ENCODE measurements at regions not wholly inside any gene's neighbourhood (a gene's known extent, or its start where the extent isn't known, plus 50 kb on each side); places are given as distances from the start of the nearest gene placed in this dataset.

- Histone ChIP-seq H3K4me1 (ENCODE audit: insufficient read depth, poor library complexity, severe bottlenecking) (peaks cover 6% of the 10 kb centered on the region), H3K4me3 (ENCODE audit: severe bottlenecking) (no peak overlapping the region), H3K36me3 (ENCODE audit: low read depth) (no peaks in the 10 kb centered on the region), H3K27me3 (ENCODE audit: insufficient read depth, poor library complexity, severe bottlenecking) (no peaks in the 10 kb centered on the region), H3K27ac (ENCODE audit: poor library complexity, severe bottlenecking) (peak overlapping the region; percentile 10), H3K9me3 (ENCODE audit: severe bottlenecking) (peaks cover 6% of the 10 kb centered on the region)
- DNase-seq (ENCODE audit: low spot score) (no peak), ATAC-seq (ENCODE audit: low read depth) (peak; percentile 78)
- TF ChIP-seq CTCF (IDR thresholded peaks at IDR 0.05; ENCODE audit: poor library complexity, severe bottlenecking): no peak
Observed at GRCh38 chr5:68499987-68500386, 284.4 kb downstream of the PIK3R1 start.

GRCh38 chr5:68500813-68501212 is 285.3 kb downstream of the PIK3R1 start:
- DNase-seq (ENCODE audit: low spot score): no peak
- Histone ChIP-seq H3K9me3 (ENCODE audit: severe bottlenecking) (peaks cover 6% of the 10 kb centered on the region), H3K4me3 (ENCODE audit: severe bottlenecking) (no peak overlapping the region), H3K4me1 (ENCODE audit: insufficient read depth, poor library complexity, severe bottlenecking) (peaks cover 6% of the 10 kb centered on the region), H3K27me3 (ENCODE audit: insufficient read depth, poor library complexity, severe bottlenecking) (no peaks in the 10 kb centered on the region), H3K36me3 (ENCODE audit: low read depth) (no peaks in the 10 kb centered on the region), H3K27ac (ENCODE audit: poor library complexity, severe bottlenecking) (no peak overlapping the region)
- TF ChIP-seq CTCF (IDR thresholded peaks at IDR 0.05; ENCODE audit: poor library complexity, severe bottlenecking): no peak
- no peak for ATAC-seq (ENCODE audit: low read depth)

- TF ChIP-seq CTCF (IDR thresholded peaks at IDR 0.05; ENCODE audit: poor library complexity, severe bottlenecking): no peak
- no peak for DNase-seq (ENCODE audit: low spot score)
- H3K9me3 ChIP-seq (ENCODE audit: severe bottlenecking): peaks cover 6% of the 10 kb centered on the region
Observed at GRCh38 chr5:68502531-68502930, 287.0 kb downstream of the PIK3R1 start.

GRCh38 chr5:68504306-68504705 is 288.8 kb downstream of the PIK3R1 start:
- TF ChIP-seq CTCF (IDR thresholded peaks at IDR 0.05; ENCODE audit: poor library complexity, severe bottlenecking): no peak
- DNase-seq (ENCODE audit: low spot score) (no peak), ATAC-seq (ENCODE audit: low read depth) (no peak)
- H3K4me3 ChIP-seq (ENCODE audit: severe bottlenecking): no peak overlapping the region
- H3K9me3 ChIP-seq (ENCODE audit: severe bottlenecking): no peaks in the 10 kb centered on the region
- no peaks in the 10 kb centered on the region for H3K27me3 ChIP-seq (ENCODE audit: insufficient read depth, poor library complexity, severe bottlenecking)
- H3K27ac ChIP-seq (ENCODE audit: poor library complexity, severe bottlenecking): no peak overlapping the region
- H3K36me3 ChIP-seq (ENCODE audit: low read depth): no peaks in the 10 kb centered on the region
- peaks cover 6% of the 10 kb centered on the region for H3K4me1 ChIP-seq (ENCODE audit: insufficient read depth, poor library complexity, severe bottlenecking)

More at GRCh38 chr5:68502531-68502930, 287.0 kb downstream of the PIK3R1 start:
- Histone ChIP-seq H3K4me1 (ENCODE audit: insufficient read depth, poor library complexity, severe bottlenecking) (peaks cover 6% of the 10 kb centered on the region), H3K27me3 (ENCODE audit: insufficient read depth, poor library complexity, severe bottlenecking) (no peaks in the 10 kb centered on the region), H3K4me3 (ENCODE audit: severe bottlenecking) (no peak overlapping the region), H3K27ac (ENCODE audit: poor library complexity, severe bottlenecking) (no peak overlapping the region), H3K36me3 (ENCODE audit: low read depth) (no peaks in the 10 kb centered on the region)
- ATAC-seq (ENCODE audit: low read depth): no peak

- Histone ChIP-seq H3K36me3 (ENCODE audit: low read depth) (no peaks in the 10 kb centered on the region), H3K27ac (ENCODE audit: poor library complexity, severe bottlenecking) (no peak overlapping the region), H3K9me3 (ENCODE audit: severe bottlenecking) (no peaks in the 10 kb centered on the region), H3K4me1 (ENCODE audit: insufficient read depth, poor library complexity, severe bottlenecking) (no peaks in the 10 kb centered on the region), H3K27me3 (ENCODE audit: insufficient read depth, poor library complexity, severe bottlenecking) (no peaks in the 10 kb centered on the region), H3K4me3 (ENCODE audit: severe bottlenecking) (no peak overlapping the region)
- no peak for TF ChIP-seq CTCF (IDR thresholded peaks at IDR 0.05; ENCODE audit: poor library complexity, severe bottlenecking)
- no peak for DNase-seq (ENCODE audit: low spot score)
- ATAC-seq (ENCODE audit: low read depth): peak; percentile 68; the same call in 2 of the 3 replicates
Observed at GRCh38 chr5:68505917-68506860, 290.6 kb downstream of the PIK3R1 start.
